Liver (tissue), 8 donors: ENCODE measurements at regions not wholly inside any gene's neighbourhood (a gene's known extent, or its start where the extent isn't known, plus 50 kb on each side); places are given as distances from the start of the nearest gene placed in this dataset.

Source experiments
- DNase-seq: peaks from one replicate; pipeline ENCODE4 v3.0.0-alpha.2; 2017; ENCODE audit warnings: low spot score
- H3K27ac ChIP-seq, 2 donors: one replicate each; pipeline ENCODE4 v1.7.0; 2013; ENCODE audit warnings: inconsistent platforms in 2 of 2, low read length in 2 of 2, control low read depth in 1 of 2, low read depth in 1 of 2, mild to moderate bottlenecking in 1 of 2
- H3K27me3 ChIP-seq, 4 donors: one replicate each; pipeline versions ENCODE4 v1.6.1 to v1.7.0; 2013; ENCODE audit warnings: low read length in 3 of 4, inconsistent platforms in 1 of 4, mild to moderate bottlenecking in 1 of 4, moderate library complexity in 1 of 4; ENCODE audit not compliant: control insufficient read depth in 4 of 4, insufficient read depth in 4 of 4
- H3K36me3 ChIP-seq, 4 donors: one replicate each; pipeline versions ENCODE4 v1.6.1 to v1.7.0; 2013; ENCODE audit warnings: low read length in 3 of 4, mild to moderate bottlenecking in 3 of 4, low read depth in 1 of 4, moderate library complexity in 1 of 4; ENCODE audit not compliant: control insufficient read depth in 4 of 4, insufficient read depth in 3 of 4
- H3K4me1 ChIP-seq, 4 donors: one replicate each; pipeline versions ENCODE4 v1.6.1 to v1.7.0; 2013; ENCODE audit warnings: low read length in 3 of 4, mild to moderate bottlenecking in 3 of 4, moderate library complexity in 1 of 4; ENCODE audit not compliant: control insufficient read depth in 4 of 4, insufficient read depth in 4 of 4
- H3K4me3 ChIP-seq, 3 donors: one replicate each; pipeline versions ENCODE4 v1.6.1 to v1.7.0; 2013; ENCODE audit warnings: low read length in 3 of 3, control low read depth in 1 of 3, low read depth in 1 of 3, mild to moderate bottlenecking in 1 of 3
- H3K9ac ChIP-seq, 2 donors: one replicate each; pipeline ENCODE4 v1.7.0; 2013; ENCODE audit warnings: low read length in 2 of 2, mild to moderate bottlenecking in 2 of 2, moderate library complexity in 2 of 2, control low read depth in 1 of 2, low read depth in 1 of 2
- H3K9me3 ChIP-seq, 4 donors: one replicate each; pipeline versions ENCODE4 v1.6.1 to v1.7.0; 2013; ENCODE audit warnings: low read length in 3 of 4; ENCODE audit not compliant: control insufficient read depth in 4 of 4
- CTCF ChIP-seq: fragments of 150-350 bp; IDR thresholded peaks from 2 replicates; pipeline ENCODE4 v1.5.1; 2017; ENCODE audit warnings: improper control_type of control experiment, low read depth, low read length; ENCODE audit not compliant: missing input control
- EGR1 ChIP-seq, 2 donors: IDR thresholded peaks; 2 replicates each; pipeline ENCODE4 v1.6.1; 2016 to 2018; ENCODE audit warnings: antibody characterized with exemption in 2 of 2, low read depth in 2 of 2
- FOXA2 ChIP-seq: IDR thresholded peaks from 2 replicates; pipeline ENCODE4 v1.6.1; 2016; ENCODE audit warnings: antibody characterized with exemption
- GABPA ChIP-seq, 2 donors: IDR thresholded peaks in 1 of 2; conservative IDR thresholded peaks in 1 of 2; 2 replicates each; pipeline ENCODE4 v1.6.1; 2016; ENCODE audit warnings: antibody characterized with exemption in 2 of 2, mild to moderate bottlenecking in 1 of 2, moderate library complexity in 1 of 2
- HNF4A ChIP-seq, 2 donors: conservative IDR thresholded peaks; 2 replicates each; pipeline ENCODE4 v1.6.1; 2016; ENCODE audit warnings: antibody characterized with exemption in 2 of 2, mild to moderate bottlenecking in 2 of 2
- HNF4G ChIP-seq: IDR thresholded peaks from 2 replicates; pipeline ENCODE4 v1.6.1; 2016; ENCODE audit warnings: antibody characterized with exemption
- JUND ChIP-seq, 2 donors: IDR thresholded peaks; 2 replicates each; pipeline ENCODE4 v1.6.1; 2016; ENCODE audit warnings: antibody characterized with exemption in 2 of 2
- MAX ChIP-seq: IDR thresholded peaks from 2 replicates; pipeline ENCODE4 v1.6.1; 2016; ENCODE audit warnings: antibody characterized with exemption
- NR2F2 ChIP-seq: IDR thresholded peaks from 2 replicates; pipeline ENCODE4 v1.6.1; 2016; ENCODE audit warnings: antibody characterized with exemption
- RAD21 ChIP-seq, 2 donors: IDR thresholded peaks; 2 replicates each; pipeline ENCODE4 v1.6.1; 2016; ENCODE audit warnings: antibody characterized with exemption in 2 of 2, mild to moderate bottlenecking in 2 of 2
- REST ChIP-seq: IDR thresholded peaks from 2 replicates; pipeline ENCODE4 v1.6.1; 2016; ENCODE audit warnings: antibody characterized with exemption, mild to moderate bottlenecking
- RXRA ChIP-seq, 2 donors: IDR thresholded peaks; 2 replicates each; pipeline ENCODE4 v1.6.1; 2017 to 2018; ENCODE audit warnings: antibody characterized with exemption in 2 of 2, mild to moderate bottlenecking in 1 of 2
- SP1 ChIP-seq: IDR thresholded peaks from 2 replicates; pipeline ENCODE4 v1.6.1; 2018; ENCODE audit warnings: antibody characterized with exemption, mild to moderate bottlenecking
- TAF1 ChIP-seq: conservative IDR thresholded peaks from 2 replicates; pipeline ENCODE4 v1.6.1; 2016; ENCODE audit warnings: antibody characterized with exemption, mild to moderate bottlenecking
- YY1 ChIP-seq: IDR thresholded peaks from 2 replicates; pipeline ENCODE4 v1.6.1; 2016; ENCODE audit warnings: antibody characterized with exemption, mild to moderate bottlenecking
- ZBTB33 ChIP-seq: IDR thresholded peaks from 2 replicates; pipeline ENCODE4 v1.6.1; 2016; ENCODE audit warnings: antibody characterized with exemption
- WGBS: extraction: QIAGEN DNeasy Blood & Tissue Kit; methylation state at CpG from one replicate; pipeline ENCODE4 v1.1.7; 2013; 5-methylcytosine and 5-hydroxymethylcytosine counted together
- TF ChIP-seq, protein P1 (sequence below): IDR thresholded peaks from 2 replicates; pipeline ENCODE4 v1.6.1; 2016; ENCODE audit warnings: antibody characterized with exemption
- donor health status: healthy.
- donor health status: healthy.
- donor health status: healthy.
- donor health status: healthy.
- donor health status: healthy.

- no peaks in the 10 kb centered on the region for H3K36me3 ChIP-seq
- no peak overlapping the region for H3K27ac ChIP-seq
- H3K9me3 ChIP-seq = no peaks in the 10 kb centered on the region
- 60% methylated on average over 2 of the region's 2 CpGs for WGBS
- no peak overlapping the region for H3K9ac ChIP-seq
- no peak for DNase-seq
- no peak overlapping the region for H3K4me3 ChIP-seq
- H3K4me1 ChIP-seq = no peaks in the 10 kb centered on the region
- H3K27me3 ChIP-seq = no peaks in the 10 kb centered on the region
- no peak for TF ChIP-seq FOXA2
- TF ChIP-seq YY1 = no peak
- TF ChIP-seq ZBTB33 = no peak
- no peak for TF ChIP-seq HNF4A (conservative IDR thresholded peaks at IDR 0.05)
- TF ChIP-seq RXRA (IDR thresholded peaks at IDR 0.05) = no peak
- TF ChIP-seq EGR1 (IDR thresholded peaks at IDR 0.05; ENCODE audit: low read depth in 2 of 2) = no peak
- no peak for TF ChIP-seq SP1
- TF ChIP-seq CTCF = no peak
- TF ChIP-seq REST = no peak
- no peak for TF ChIP-seq GABPA (IDR thresholded peaks at IDR 0.05 in 1 of 2, conservative IDR thresholded peaks at IDR 0.05 in 1 of 2)
- TF ChIP-seq HNF4G = no peak
- TF ChIP-seq JUND (IDR thresholded peaks at IDR 0.05) = no peak
- TF ChIP-seq RAD21 (IDR thresholded peaks at IDR 0.05) = no peak
- TF ChIP-seq TAF1 = no peak
- TF ChIP-seq MAX = no peak
- no peak for TF ChIP-seq NR2F2
Measured at GRCh38 chr3:176741664-176742047, 455.6 kb downstream of the TBL1XR1 start.

DNA sequence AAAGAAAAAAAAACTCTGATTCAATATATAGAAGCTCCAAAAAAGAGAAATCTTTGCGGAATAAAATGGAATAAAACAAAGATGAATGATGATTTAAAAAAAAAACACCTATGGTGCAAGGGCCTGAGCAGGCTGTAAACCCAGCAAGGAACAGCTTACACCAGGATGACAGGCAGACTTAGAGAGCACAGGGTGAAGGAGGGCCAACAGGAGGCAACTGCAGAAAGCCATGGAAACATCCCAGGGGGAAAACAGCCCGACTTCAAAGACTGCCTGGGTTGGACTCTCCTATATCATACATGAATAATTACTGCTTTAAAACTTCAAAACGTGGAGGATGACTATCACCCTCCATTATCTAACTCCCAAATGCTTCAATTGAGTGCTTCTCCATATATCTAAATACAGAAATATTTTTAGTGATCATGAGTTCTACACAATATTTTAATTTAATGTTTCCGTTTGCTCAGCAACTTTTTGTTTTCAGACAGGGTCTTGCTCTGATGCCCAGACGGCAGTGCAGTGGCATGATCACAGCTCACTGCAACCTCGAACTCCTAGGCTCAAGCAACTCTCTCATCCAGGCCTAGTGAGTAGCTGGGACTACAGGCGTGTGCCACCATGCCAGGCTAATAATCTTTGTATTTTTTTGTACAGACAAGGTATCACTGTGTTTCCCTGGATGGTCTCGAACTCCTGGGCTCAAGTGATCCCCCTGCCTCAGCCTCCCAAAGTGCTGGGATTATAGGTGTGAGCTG, 456.2 kb downstream of the TBL1XR1 start:
- Histone ChIP-seq H3K36me3 (no peaks in the 10 kb centered on the region), H3K4me3 (no peak overlapping the region), H3K9ac (no peak overlapping the region), H3K27me3 (no peaks in the 10 kb centered on the region), H3K9me3 (no peaks in the 10 kb centered on the region), H3K27ac (no peak overlapping the region), H3K4me1 (no peaks in the 10 kb centered on the region)
- DNase-seq = no peak
- 78% methylated on average over 8 of the region's 8 CpGs for WGBS
- TF ChIP-seq, protein P1, sequence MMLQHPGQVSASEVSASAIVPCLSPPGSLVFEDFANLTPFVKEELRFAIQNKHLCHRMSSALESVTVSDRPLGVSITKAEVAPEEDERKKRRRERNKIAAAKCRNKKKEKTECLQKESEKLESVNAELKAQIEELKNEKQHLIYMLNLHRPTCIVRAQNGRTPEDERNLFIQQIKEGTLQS = no peak
- TF ChIP-seq ZBTB33 (no peak), HNF4G (no peak), YY1 (no peak), CTCF (no peak), GABPA (IDR thresholded peaks at IDR 0.05 in 1 of 2, conservative IDR thresholded peaks at IDR 0.05 in 1 of 2) (no peak), TAF1 (no peak), MAX (no peak), SP1 (no peak), EGR1 (IDR thresholded peaks at IDR 0.05; ENCODE audit: low read depth in 2 of 2) (no peak)
